ENCODE measurements at regions not wholly inside any gene's neighbourhood (a gene's known extent, or its start where the extent isn't known, plus 50 kb on each side); places are given as distances from the start of the nearest gene placed in this dataset.
A peak's percentile ranks its signal among the peaks of the same experiment; 100 is the strongest.

GRCh38 chr22:27197618-27198017 is 540.2 kb downstream of the MIAT start:
- DNase-seq (no peak), ATAC-seq (ENCODE audit: low read depth in 2 of 2) (no peak)
- no peak overlapping the region for H3K4me3 Mint-ChIP-seq
- no peak overlapping the region for H3K27ac Mint-ChIP-seq
- H3K36me3 Mint-ChIP-seq = peaks cover 0 to 8% of the 10 kb centered on the region in 2 donors
- peaks cover 15 to 27% (median 19%) of the 10 kb centered on the region in 3 donors for H3K27me3 Mint-ChIP-seq
- H3K9me3 Mint-ChIP-seq = peaks cover 3 to 10% (median 6%) of the 10 kb centered on the region in 7 donors
- no peaks in the 10 kb centered on the region for H3K4me1 Mint-ChIP-seq

GRCh38 chr22:27198518-27199035 is 541.2 kb downstream of the MIAT start:
- ATAC-seq (ENCODE audit: low read depth in 2 of 2) = no peak
- H3K4me3 Mint-ChIP-seq = no peak overlapping the region
- H3K4me1 Mint-ChIP-seq = no peaks in the 10 kb centered on the region

GRCh38 chr22:27199354-27199753 is 542.0 kb downstream of the MIAT start:
- peak overlapping the region in 1 of 6 donors; percentile 53 for H3K27ac Mint-ChIP-seq
- DNase-seq (no peak), ATAC-seq (ENCODE audit: low read depth in 2 of 2) (no peak)
- no peaks in the 10 kb centered on the region for H3K4me1 Mint-ChIP-seq
- H3K36me3 Mint-ChIP-seq = peaks cover 0 to 8% of the 10 kb centered on the region in 2 donors
- peaks cover 3 to 16% (median 6%) of the 10 kb centered on the region in 7 donors for H3K9me3 Mint-ChIP-seq
- peaks cover 12 to 27% (median 17%) of the 10 kb centered on the region in 3 donors for H3K27me3 Mint-ChIP-seq
- no peak overlapping the region for H3K4me3 Mint-ChIP-seq

More at GRCh38 chr22:27198518-27199035, 541.2 kb downstream of the MIAT start:
- Mint-ChIP-seq H3K27ac (peak overlapping the region in 1 of 6 donors; percentile 20), H3K9me3 (peaks cover 3 to 10% (median 6%) of the 10 kb centered on the region in 7 donors), H3K36me3 (peaks cover 0 to 8% of the 10 kb centered on the region in 2 donors), H3K27me3 (peaks cover 16 to 27% (median 19%) of the 10 kb centered on the region in 3 donors)
- no peak for DNase-seq

- no peak for ATAC-seq (ENCODE audit: low read depth in 2 of 2)
Observed at GRCh38 chr22:27201276-27201675, 543.9 kb downstream of the MIAT start.

GRCh38 chr22:27201741-27202140 is 544.4 kb downstream of the MIAT start:
- no peak for DNase-seq
- Mint-ChIP-seq H3K4me3 (no peak overlapping the region), H3K27ac (no peak overlapping the region), H3K9me3 (peaks cover 3 to 24% (median 9%) of the 10 kb centered on the region in 7 donors), H3K27me3 (peaks cover 14 to 17% (median 16%) of the 10 kb centered on the region in 3 donors), H3K36me3 (peaks cover 0 to 8% of the 10 kb centered on the region in 2 donors), H3K4me1 (no peaks in the 10 kb centered on the region)
- ATAC-seq (ENCODE audit: low read depth in 2 of 2) = no peak

More at GRCh38 chr22:27201276-27201675, 543.9 kb downstream of the MIAT start:
- Mint-ChIP-seq H3K9me3 (peaks cover 3 to 24% (median 9%) of the 10 kb centered on the region in 7 donors), H3K27me3 (peaks cover 17 to 19% (median 19%) of the 10 kb centered on the region in 3 donors), H3K27ac (no peak overlapping the region), H3K36me3 (peaks cover 0 to 8% of the 10 kb centered on the region in 2 donors), H3K4me1 (no peaks in the 10 kb centered on the region), H3K4me3 (no peak overlapping the region)
- DNase-seq = no peak

GRCh38 chr22:27203276-27203660 is 545.9 kb downstream of the MIAT start:
- no peaks in the 10 kb centered on the region for H3K36me3 Mint-ChIP-seq
- no peaks in the 10 kb centered on the region for H3K4me1 Mint-ChIP-seq
- H3K4me3 Mint-ChIP-seq = no peak overlapping the region
- H3K27me3 Mint-ChIP-seq = peaks cover 10 to 21% (median 17%) of the 10 kb centered on the region in 3 donors
- H3K27ac Mint-ChIP-seq = no peak overlapping the region
- DNase-seq (no peak), ATAC-seq (ENCODE audit: low read depth in 2 of 2) (no peak)
- peaks cover 0 to 16% (median 3%) of the 10 kb centered on the region in 7 donors for H3K9me3 Mint-ChIP-seq

GRCh38 chr22:27204280-27204679 is 546.9 kb downstream of the MIAT start:
- no peaks in the 10 kb centered on the region for H3K36me3 Mint-ChIP-seq
- no peak overlapping the region for H3K27ac Mint-ChIP-seq
- ATAC-seq (ENCODE audit: low read depth in 2 of 2) = no peak
- DNase-seq = no peak
- H3K4me3 Mint-ChIP-seq = no peak overlapping the region
- H3K4me1 Mint-ChIP-seq = no peaks in the 10 kb centered on the region
- peaks cover 10 to 23% (median 16%) of the 10 kb centered on the region in 3 donors for H3K27me3 Mint-ChIP-seq
- H3K9me3 Mint-ChIP-seq = peaks cover 0 to 16% (median 3%) of the 10 kb centered on the region in 7 donors

GRCh38 chr22:27204817-27205216 is 547.4 kb downstream of the MIAT start:
- no peak overlapping the region for H3K4me3 Mint-ChIP-seq
- no peaks in the 10 kb centered on the region for H3K36me3 Mint-ChIP-seq
- H3K9me3 Mint-ChIP-seq = peaks cover 0 to 16% (median 3%) of the 10 kb centered on the region in 7 donors
- peaks cover 6 to 23% (median 11%) of the 10 kb centered on the region in 3 donors for H3K27me3 Mint-ChIP-seq
- H3K27ac Mint-ChIP-seq = no peak overlapping the region
- DNase-seq (no peak), ATAC-seq (ENCODE audit: low read depth in 2 of 2) (no peak)
- H3K4me1 Mint-ChIP-seq = no peaks in the 10 kb centered on the region

- Mint-ChIP-seq H3K27me3 (peaks cover 3 to 23% (median 11%) of the 10 kb centered on the region in 3 donors), H3K36me3 (no peaks in the 10 kb centered on the region), H3K4me1 (no peaks in the 10 kb centered on the region), H3K9me3 (peaks cover 0 to 16% (median 3%) of the 10 kb centered on the region in 7 donors), H3K27ac (no peak overlapping the region), H3K4me3 (no peak overlapping the region)
- DNase-seq (no peak), ATAC-seq (ENCODE audit: low read depth in 2 of 2) (no peak)
Observed at GRCh38 chr22:27205492-27206373, 548.3 kb downstream of the MIAT start.

- H3K4me1 Mint-ChIP-seq = no peaks in the 10 kb centered on the region
- H3K9me3 Mint-ChIP-seq = peaks cover 0 to 16% (median 3%) of the 10 kb centered on the region in 7 donors
- H3K27me3 Mint-ChIP-seq = peaks cover 9 to 27% (median 12%) of the 10 kb centered on the region in 3 donors
- ATAC-seq (ENCODE audit: low read depth in 2 of 2) = no peak
- no peak for DNase-seq
- H3K36me3 Mint-ChIP-seq = no peaks in the 10 kb centered on the region
- no peak overlapping the region for H3K27ac Mint-ChIP-seq
- H3K4me3 Mint-ChIP-seq = peak overlapping the region in 1 of 8 donors; percentile 27
Observed at GRCh38 chr22:27206374-27207133, 549.2 kb downstream of the MIAT start.

- no peak overlapping the region for H3K27ac Mint-ChIP-seq
Observed at GRCh38 chr22:27207266-27207665, 549.9 kb downstream of the MIAT start.

GRCh38 chr22:27207907-27208306 is 550.5 kb downstream of the MIAT start:
- H3K9me3 Mint-ChIP-seq = peaks cover 0 to 16% (median 3%) of the 10 kb centered on the region in 7 donors
- H3K4me1 Mint-ChIP-seq = no peaks in the 10 kb centered on the region
- H3K27ac Mint-ChIP-seq = no peak overlapping the region
- no peak for ATAC-seq (ENCODE audit: low read depth in 2 of 2)
- H3K36me3 Mint-ChIP-seq = no peaks in the 10 kb centered on the region
- H3K4me3 Mint-ChIP-seq = no peak overlapping the region
- peaks cover 19 to 35% (median 23%) of the 10 kb centered on the region in 3 donors for H3K27me3 Mint-ChIP-seq
- DNase-seq = no peak

More at GRCh38 chr22:27207266-27207665, 549.9 kb downstream of the MIAT start:
- ATAC-seq (ENCODE audit: low read depth in 2 of 2) (no peak), DNase-seq (no peak)
- Mint-ChIP-seq H3K4me3 (no peak overlapping the region), H3K9me3 (peaks cover 0 to 16% (median 3%) of the 10 kb centered on the region in 7 donors), H3K4me1 (no peaks in the 10 kb centered on the region), H3K27me3 (peaks cover 14 to 31% (median 18%) of the 10 kb centered on the region in 3 donors), H3K36me3 (no peaks in the 10 kb centered on the region)

GRCh38 chr22:27210111-27210730 is 552.8 kb downstream of the MIAT start:
- ATAC-seq (ENCODE audit: low read depth in 2 of 2) = no peak
- DNase-seq = no peak
- peaks cover 0 to 4% (median 0%) of the 10 kb centered on the region in 3 donors for H3K4me1 Mint-ChIP-seq
- H3K9me3 Mint-ChIP-seq = peaks cover 0 to 8% (median 0%) of the 10 kb centered on the region in 7 donors
- H3K36me3 Mint-ChIP-seq = peaks cover 0 to 7% of the 10 kb centered on the region in 2 donors
- H3K27ac Mint-ChIP-seq = no peak overlapping the region
- H3K27me3 Mint-ChIP-seq = peaks cover 29 to 52% (median 32%) of the 10 kb centered on the region in 3 donors
- no peak overlapping the region for H3K4me3 Mint-ChIP-seq
